ENCODE measurements at regions not wholly inside any gene's neighbourhood (a gene's known extent, or its start where the extent isn't known, plus 50 kb on each side); places are given as distances from the start of the nearest gene placed in this dataset.
"Not testable (repeated sequence)": the region's sequence is repeated elsewhere in the genome, so short reads cannot be mapped to it uniquely, and the experiment has no call there.

GRCh38 chr1:201719812-201720521 is 109.0 kb upstream of the IPO9 start:
- H3K4me1 ChIP-seq (replicated peaks), result peaks cover 51% of the 10 kb centered on the region
- H3K27ac ChIP-seq, result no peak overlapping the region
- peaks cover 20% of the 10 kb centered on the region; the same call in 1 of the 2 replicates for H3K36me3 ChIP-seq

GRCh38 chr1:201720522-201720844 is 108.5 kb upstream of the IPO9 start:
- H3K27ac ChIP-seq, result peak overlapping the region; percentile 54
- H3K9me3 ChIP-seq (replicated peaks), result no peaks in the 10 kb centered on the region
- no peaks in the 10 kb centered on the region for H3K27me3 ChIP-seq (replicated peaks)
- no peak overlapping the region for H3K4me3 ChIP-seq
- H3K36me3 ChIP-seq, result peaks cover 20% of the 10 kb centered on the region; the same call in 1 of the 2 replicates
- DNase-seq (ENCODE audit: low read depth in 1 of 2, low spot score in 2 of 2), result no peak
- H3K4me1 ChIP-seq (replicated peaks), result peaks cover 46% of the 10 kb centered on the region

More at GRCh38 chr1:201719812-201720521, 109.0 kb upstream of the IPO9 start:
- no peaks in the 10 kb centered on the region for H3K27me3 ChIP-seq (replicated peaks)
- H3K9me3 ChIP-seq (replicated peaks), result no peaks in the 10 kb centered on the region
- H3K4me3 ChIP-seq, result no peak overlapping the region
- no peak for DNase-seq (ENCODE audit: low read depth in 1 of 2, low spot score in 2 of 2)

GRCh38 chr1:201721082-201722049 is 107.6 kb upstream of the IPO9 start:
- no peaks in the 10 kb centered on the region for H3K27me3 ChIP-seq (replicated peaks)
- H3K4me1 ChIP-seq (replicated peaks), result peaks cover 37% of the 10 kb centered on the region
- no peaks in the 10 kb centered on the region for H3K9me3 ChIP-seq (replicated peaks)
- H3K27ac ChIP-seq, result peak overlapping the region; percentile 54
- H3K4me3 ChIP-seq, result no peak overlapping the region
- DNase-seq (ENCODE audit: low read depth in 1 of 2, low spot score in 2 of 2), result peak in 1 of 2 experiments; percentile 40
- H3K36me3 ChIP-seq, result peaks cover 17% of the 10 kb centered on the region; the same call in 1 of the 2 replicates

- Histone ChIP-seq H3K27ac (no peak overlapping the region), H3K36me3 (peaks cover 7% of the 10 kb centered on the region; the same call in 1 of the 2 replicates), H3K4me3 (no peak overlapping the region), H3K27me3 (replicated peaks) (no peaks in the 10 kb centered on the region), H3K9me3 (replicated peaks) (no peaks in the 10 kb centered on the region), H3K4me1 (replicated peaks) (peaks cover 36% of the 10 kb centered on the region)
- DNase-seq (ENCODE audit: low read depth in 1 of 2, low spot score in 2 of 2), result no peak
Measured at GRCh38 chr1:201724039-201724765, 104.8 kb upstream of the IPO9 start.

GRCh38 chr1:201724766-201725118 is 104.2 kb upstream of the IPO9 start:
- no peak overlapping the region for H3K4me3 ChIP-seq
- no peaks in the 10 kb centered on the region for H3K27me3 ChIP-seq (replicated peaks)
- H3K27ac ChIP-seq, result no peak overlapping the region
- peaks cover 7% of the 10 kb centered on the region; the same call in 1 of the 2 replicates for H3K36me3 ChIP-seq
- peaks cover 31% of the 10 kb centered on the region for H3K4me1 ChIP-seq (replicated peaks)
- DNase-seq (ENCODE audit: low read depth in 1 of 2, low spot score in 2 of 2), result no peak
- no peaks in the 10 kb centered on the region for H3K9me3 ChIP-seq (replicated peaks)

GRCh38 chr1:201726700-201727099 is 102.3 kb upstream of the IPO9 start:
- peaks cover 12% of the 10 kb centered on the region for H3K4me1 ChIP-seq (replicated peaks)
- H3K27me3 ChIP-seq (replicated peaks), result no peaks in the 10 kb centered on the region
- H3K27ac ChIP-seq, result no peak overlapping the region
- no peak for DNase-seq (ENCODE audit: low read depth in 1 of 2, low spot score in 2 of 2)
- no peaks in the 10 kb centered on the region for H3K36me3 ChIP-seq
- no peak overlapping the region for H3K4me3 ChIP-seq
- H3K9me3 ChIP-seq (replicated peaks), result no peaks in the 10 kb centered on the region

- peaks cover 7% of the 10 kb centered on the region for H3K4me1 ChIP-seq (replicated peaks)
- no peaks in the 10 kb centered on the region for H3K27me3 ChIP-seq (replicated peaks)
- DNase-seq (ENCODE audit: low read depth in 1 of 2, low spot score in 2 of 2), result no peak
- no peaks in the 10 kb centered on the region for H3K9me3 ChIP-seq (replicated peaks)
- H3K27ac ChIP-seq, result no peak overlapping the region
- H3K4me3 ChIP-seq, result no peak overlapping the region
- H3K36me3 ChIP-seq, result no peaks in the 10 kb centered on the region
Measured at GRCh38 chr1:201728731-201729130, 100.2 kb upstream of the IPO9 start.

GRCh38 chr1:201729973-201730608 is 98.9 kb upstream of the IPO9 start:
- no peaks in the 10 kb centered on the region for H3K9me3 ChIP-seq (replicated peaks)
- no peaks in the 10 kb centered on the region for H3K36me3 ChIP-seq
- no peak overlapping the region for H3K4me3 ChIP-seq
- no peak overlapping the region for H3K27ac ChIP-seq
- peaks cover 3% of the 10 kb centered on the region for H3K4me1 ChIP-seq (replicated peaks)
- no peaks in the 10 kb centered on the region for H3K27me3 ChIP-seq (replicated peaks)
- no peak for DNase-seq (ENCODE audit: low read depth in 1 of 2, low spot score in 2 of 2)

- Histone ChIP-seq H3K36me3 (no peaks in the 10 kb centered on the region), H3K27ac (no peak overlapping the region), H3K4me1 (replicated peaks) (peaks cover 3% of the 10 kb centered on the region), H3K4me3 (no peak overlapping the region), H3K27me3 (replicated peaks) (no peaks in the 10 kb centered on the region), H3K9me3 (replicated peaks) (no peaks in the 10 kb centered on the region)
- no peak for DNase-seq (ENCODE audit: low read depth in 1 of 2, low spot score in 2 of 2)
Measured at GRCh38 chr1:201730611-201731010, 98.3 kb upstream of the IPO9 start.

GRCh38 chr1:201731142-201731541 is 97.8 kb upstream of the IPO9 start:
- Histone ChIP-seq H3K36me3 (no peaks in the 10 kb centered on the region), H3K27ac (no peak overlapping the region), H3K4me1 (replicated peaks) (peaks cover 3% of the 10 kb centered on the region), H3K9me3 (replicated peaks) (no peaks in the 10 kb centered on the region), H3K4me3 (no peak overlapping the region), H3K27me3 (replicated peaks) (no peaks in the 10 kb centered on the region)
- no peak for DNase-seq (ENCODE audit: low read depth in 1 of 2, low spot score in 2 of 2)

GRCh38 chr1:201731592-201731991 is 97.4 kb upstream of the IPO9 start:
- no peaks in the 10 kb centered on the region for H3K9me3 ChIP-seq (replicated peaks)
- H3K4me1 ChIP-seq (replicated peaks), result peaks cover 3% of the 10 kb centered on the region
- DNase-seq (ENCODE audit: low read depth in 1 of 2, low spot score in 2 of 2), result no peak
- no peak overlapping the region for H3K27ac ChIP-seq
- no peaks in the 10 kb centered on the region for H3K36me3 ChIP-seq
- H3K27me3 ChIP-seq (replicated peaks), result no peaks in the 10 kb centered on the region
- no peak overlapping the region for H3K4me3 ChIP-seq

- H3K9me3 ChIP-seq (replicated peaks), result no peaks in the 10 kb centered on the region
- no peak for DNase-seq (ENCODE audit: low read depth in 1 of 2, low spot score in 2 of 2)
- no peak overlapping the region for H3K4me3 ChIP-seq
- H3K27me3 ChIP-seq (replicated peaks), result no peaks in the 10 kb centered on the region
- no peaks in the 10 kb centered on the region for H3K36me3 ChIP-seq
- no peak overlapping the region for H3K27ac ChIP-seq
- peaks cover 7% of the 10 kb centered on the region; the same call in 1 of the 2 replicates for H3K4me1 ChIP-seq (replicated peaks)
Measured at GRCh38 chr1:201732351-201732750, 96.6 kb upstream of the IPO9 start.

GRCh38 chr1:201734221-201734620 is 94.7 kb upstream of the IPO9 start:
- not testable (repeated sequence) for H3K27me3 ChIP-seq (replicated peaks); DNase-seq (ENCODE audit: low read depth in 1 of 2, low spot score in 2 of 2); H3K27ac ChIP-seq; H3K9me3 ChIP-seq (replicated peaks); H3K4me3 ChIP-seq; H3K36me3 ChIP-seq; H3K4me1 ChIP-seq (replicated peaks)

Data from SJSA1 (cell line).